ENCODE measurements at regions not wholly inside any gene's neighbourhood (a gene's known extent, or its start where the extent isn't known, plus 50 kb on each side); places are given as distances from the start of the nearest gene placed in this dataset.
"Not testable (repeated sequence)": the region's sequence is repeated elsewhere in the genome, so short reads cannot be mapped to it uniquely, and the experiment has no call there.

DNA sequence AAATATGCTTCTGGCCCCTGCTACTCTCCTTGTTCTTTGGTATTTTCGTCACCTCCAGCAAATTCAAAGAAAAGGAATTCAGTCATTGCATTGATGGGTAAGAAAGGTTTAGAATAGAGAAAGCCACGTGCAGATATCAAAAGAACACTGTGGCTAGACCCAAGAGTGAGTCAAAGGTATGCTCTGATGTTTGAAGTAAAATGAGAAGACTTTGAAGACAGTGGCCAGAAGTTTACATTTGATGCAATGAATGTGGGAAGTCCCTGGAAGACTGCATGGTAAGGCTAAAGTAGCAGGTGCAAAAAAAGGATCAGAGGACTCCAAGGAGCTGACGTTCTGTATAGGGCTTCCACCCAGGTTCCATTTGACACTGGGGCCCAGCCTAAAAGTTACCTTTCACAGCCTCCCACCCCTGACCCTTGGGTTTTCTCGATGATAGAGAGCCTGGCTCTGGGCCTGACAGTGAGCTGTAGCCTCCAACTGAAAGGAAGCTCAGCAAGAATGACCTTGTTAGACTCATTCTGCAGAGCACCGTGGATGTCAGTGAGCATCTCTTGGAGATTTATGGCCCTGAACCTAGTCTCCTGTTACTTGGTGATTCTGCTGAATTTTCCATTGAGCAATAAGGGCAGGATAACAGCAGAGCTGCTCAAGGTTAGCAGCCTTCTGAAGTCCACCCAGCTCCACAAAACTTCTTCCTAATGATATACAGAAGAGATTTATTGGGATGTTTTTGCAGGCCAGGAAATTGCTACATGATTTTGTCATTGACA lies 223.7 kb upstream of the RBBP8 start:
- no peak overlapping the region for H3K27ac ChIP-seq
- H3K4me3 ChIP-seq (ENCODE audit: low read depth, low read length): no peak overlapping the region
- DNase-seq: no peak
- no peaks in the 10 kb centered on the region for H3K36me3 ChIP-seq (replicated peaks)
- in situ Hi-C loops (cut with HindIII; ENCODE audit: low pct_ligation_motif_present, low sequenced_read_pairs): no loop called here
- no peaks in the 10 kb centered on the region for H3K27me3 ChIP-seq (replicated peaks)
- TF ChIP-seq, protein P1, sequence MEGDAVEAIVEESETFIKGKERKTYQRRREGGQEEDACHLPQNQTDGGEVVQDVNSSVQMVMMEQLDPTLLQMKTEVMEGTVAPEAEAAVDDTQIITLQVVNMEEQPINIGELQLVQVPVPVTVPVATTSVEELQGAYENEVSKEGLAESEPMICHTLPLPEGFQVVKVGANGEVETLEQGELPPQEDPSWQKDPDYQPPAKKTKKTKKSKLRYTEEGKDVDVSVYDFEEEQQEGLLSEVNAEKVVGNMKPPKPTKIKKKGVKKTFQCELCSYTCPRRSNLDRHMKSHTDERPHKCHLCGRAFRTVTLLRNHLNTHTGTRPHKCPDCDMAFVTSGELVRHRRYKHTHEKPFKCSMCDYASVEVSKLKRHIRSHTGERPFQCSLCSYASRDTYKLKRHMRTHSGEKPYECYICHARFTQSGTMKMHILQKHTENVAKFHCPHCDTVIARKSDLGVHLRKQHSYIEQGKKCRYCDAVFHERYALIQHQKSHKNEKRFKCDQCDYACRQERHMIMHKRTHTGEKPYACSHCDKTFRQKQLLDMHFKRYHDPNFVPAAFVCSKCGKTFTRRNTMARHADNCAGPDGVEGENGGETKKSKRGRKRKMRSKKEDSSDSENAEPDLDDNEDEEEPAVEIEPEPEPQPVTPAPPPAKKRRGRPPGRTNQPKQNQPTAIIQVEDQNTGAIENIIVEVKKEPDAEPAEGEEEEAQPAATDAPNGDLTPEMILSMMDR (IDR thresholded peaks at IDR 0.05; ENCODE audit: low read depth, low read length, missing control alignments): no peak

DNA sequence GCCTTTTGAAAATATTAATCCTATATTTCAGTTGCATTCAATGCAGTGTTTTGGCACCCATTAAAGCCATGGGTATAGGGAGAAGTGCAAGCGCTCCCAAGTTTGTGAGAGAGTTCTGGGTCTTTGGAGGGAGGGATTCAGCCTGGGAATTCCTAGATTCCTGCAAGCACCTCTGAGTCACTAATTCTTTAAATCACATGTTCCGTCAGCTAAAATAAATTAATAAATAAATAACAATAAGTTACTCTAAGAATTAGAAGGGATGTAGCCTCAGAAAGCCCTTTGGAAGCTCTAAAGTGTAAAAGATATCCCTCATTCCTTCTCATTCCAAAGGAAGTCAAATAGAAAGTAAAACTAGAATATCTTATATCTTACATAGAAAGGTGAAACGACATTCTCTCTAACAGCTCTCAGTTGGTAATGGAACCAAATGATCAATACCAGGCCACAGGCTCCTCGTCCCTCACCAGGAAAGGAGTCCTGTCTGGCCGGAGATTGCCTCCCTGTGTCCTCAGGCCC lies 222.4 kb upstream of the RBBP8 start:
- in situ Hi-C loops (cut with HindIII; ENCODE audit: low pct_ligation_motif_present, low sequenced_read_pairs): no loop called here
- Histone ChIP-seq H3K27me3 (replicated peaks) (no peaks in the 10 kb centered on the region), H3K27ac (peak overlapping the region; percentile 88), H3K36me3 (replicated peaks) (no peaks in the 10 kb centered on the region), H3K4me3 (ENCODE audit: low read depth, low read length) (peak overlapping the region; percentile 35)
- TF ChIP-seq, protein P1 (IDR thresholded peaks at IDR 0.05; ENCODE audit: low read depth, low read length, missing control alignments): no peak
- DNase-seq: no peak

DNA sequence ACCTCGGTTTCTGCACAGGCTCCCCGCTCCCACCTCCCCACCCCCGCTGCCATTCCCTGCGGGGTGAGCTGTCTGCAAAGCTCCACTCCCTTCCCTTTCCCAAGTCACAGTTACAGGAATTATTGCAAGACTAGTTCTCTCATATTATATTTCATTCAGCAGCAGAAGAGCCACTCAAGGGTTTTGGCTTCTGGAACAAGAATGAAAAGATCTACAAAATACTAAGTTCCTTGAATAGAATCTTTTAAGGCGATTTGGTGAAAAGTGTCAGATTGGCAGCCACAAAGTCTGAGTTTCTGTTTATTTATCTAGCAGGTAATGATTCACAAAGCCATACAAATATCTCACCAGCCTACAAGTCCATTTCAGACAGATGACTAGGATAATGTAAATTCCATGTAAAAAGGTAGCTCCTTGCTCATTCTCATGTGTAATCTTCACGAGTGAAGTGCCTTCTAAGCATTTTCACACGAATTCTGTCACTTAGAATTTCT lies 221.9 kb upstream of the RBBP8 start:
- DNase-seq: peak; percentile 71
- Histone ChIP-seq H3K4me3 (ENCODE audit: low read depth, low read length) (peak overlapping the region; percentile 35), H3K27ac (peak overlapping the region; percentile 88), H3K36me3 (replicated peaks) (no peaks in the 10 kb centered on the region), H3K27me3 (replicated peaks) (no peaks in the 10 kb centered on the region)
- TF ChIP-seq, protein P1 (IDR thresholded peaks at IDR 0.05; ENCODE audit: low read depth, low read length, missing control alignments): no peak
- in situ Hi-C loops (cut with HindIII; ENCODE audit: low pct_ligation_motif_present, low sequenced_read_pairs): no loop called here

DNA sequence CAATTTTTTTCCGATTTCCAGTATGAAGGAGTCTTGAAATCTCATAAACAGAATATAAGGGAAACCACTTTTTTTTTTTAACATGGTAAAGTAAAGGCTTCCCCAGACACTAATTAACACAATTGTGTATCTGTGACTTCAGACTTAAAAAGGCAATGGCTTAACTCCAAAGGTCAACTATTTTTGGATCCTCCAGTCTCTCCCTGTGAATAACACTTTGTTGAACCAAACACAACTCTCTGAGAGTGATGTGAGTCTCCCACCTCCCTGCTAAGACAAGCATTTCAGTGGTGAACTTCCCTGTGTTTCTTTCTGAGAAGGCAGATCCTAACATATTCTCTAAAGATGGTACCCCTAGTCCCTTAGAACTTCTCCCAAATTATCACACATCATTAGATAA lies 219.6 kb upstream of the RBBP8 start:
- Histone ChIP-seq H3K27me3 (replicated peaks) (no peaks in the 10 kb centered on the region), H3K4me3 (ENCODE audit: low read depth, low read length) (no peak overlapping the region), H3K27ac (no peak overlapping the region), H3K36me3 (replicated peaks) (no peaks in the 10 kb centered on the region)
- no peak for DNase-seq
- TF ChIP-seq, protein P1 (IDR thresholded peaks at IDR 0.05; ENCODE audit: low read depth, low read length, missing control alignments): no peak
- in situ Hi-C loops (cut with HindIII; ENCODE audit: low pct_ligation_motif_present, low sequenced_read_pairs): no loop called here

DNA sequence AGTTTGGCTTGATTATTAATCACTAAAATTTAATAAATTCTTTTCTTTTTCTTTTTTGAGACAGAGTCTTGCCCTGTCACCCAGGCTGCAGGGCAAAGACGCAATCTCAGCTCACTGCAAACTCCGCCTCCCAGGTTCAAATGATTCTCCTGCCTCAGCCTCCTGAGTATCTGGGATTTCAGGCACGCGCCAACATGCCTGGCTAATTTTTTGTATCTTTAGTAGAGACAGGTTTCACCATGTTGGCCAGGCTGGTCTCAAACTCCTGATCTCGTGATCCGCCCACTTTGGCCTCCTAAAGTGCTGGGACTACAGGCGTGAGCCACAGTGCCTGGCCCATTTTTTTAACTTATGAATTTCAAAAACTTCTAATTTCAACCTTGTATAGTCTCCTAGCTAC lies 215.6 kb upstream of the RBBP8 start:
- H3K27ac ChIP-seq; H3K4me3 ChIP-seq (ENCODE audit: low read depth, low read length); DNase-seq; in situ Hi-C loops (cut with HindIII; ENCODE audit: low pct_ligation_motif_present, low sequenced_read_pairs); H3K36me3 ChIP-seq (replicated peaks); H3K27me3 ChIP-seq (replicated peaks): not testable (repeated sequence)

DNA sequence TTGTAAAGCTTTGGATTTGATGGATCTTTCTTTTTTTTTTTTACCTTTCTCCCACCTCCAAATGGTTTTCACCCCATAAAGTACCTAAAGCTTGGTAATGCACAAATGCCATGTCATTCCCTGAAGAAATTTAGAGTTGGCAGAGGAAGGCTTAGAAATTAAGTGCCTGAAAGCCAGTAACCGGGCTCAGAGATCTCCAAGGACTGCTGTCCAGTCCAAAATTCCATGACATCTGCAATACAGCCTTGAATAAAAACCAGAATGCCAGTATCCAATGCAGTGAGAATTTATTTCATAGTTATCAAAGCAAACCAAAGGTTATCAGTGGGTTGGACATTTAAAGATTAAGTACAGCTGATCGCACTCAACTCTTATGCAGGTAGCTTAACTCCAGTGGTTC lies 209.9 kb upstream of the RBBP8 start:
- TF ChIP-seq, protein P1 (IDR thresholded peaks at IDR 0.05; ENCODE audit: low read depth, low read length, missing control alignments): no peak
- in situ Hi-C loops (cut with HindIII; ENCODE audit: low pct_ligation_motif_present, low sequenced_read_pairs): no loop called here
- H3K27ac ChIP-seq: no peak overlapping the region
- no peaks in the 10 kb centered on the region for H3K36me3 ChIP-seq (replicated peaks)
- H3K27me3 ChIP-seq (replicated peaks): no peaks in the 10 kb centered on the region
- no peak for DNase-seq
- no peak overlapping the region for H3K4me3 ChIP-seq (ENCODE audit: low read depth, low read length)
